Mesenchymal stem cell (in vitro differentiated cells and primary cell): ENCODE measurements at regions not wholly inside any gene's neighbourhood (a gene's known extent, or its start where the extent isn't known, plus 50 kb on each side); places are given as distances from the start of the nearest gene placed in this dataset.

ENCODE experiments used
- DNase-seq: peaks from one replicate; pipeline ENCODE4 v3.0.0-alpha.2; 2013
- H2AFZ ChIP-seq: one replicate; pipeline ENCODE4 v1.6.1; 2013; ENCODE audit warnings: low read depth, mild to moderate bottlenecking, control low read depth, inconsistent platforms, low read length, moderate library complexity
- H2AK5ac ChIP-seq: 2 replicates; pipeline ENCODE4 v1.6.1; 2013; ENCODE audit warnings: low read length, moderate library complexity, mild to moderate bottlenecking, inconsistent platforms; ENCODE audit not compliant: severe bottlenecking
- H2BK120ac ChIP-seq: one replicate; pipeline ENCODE4 v1.6.1; 2013; ENCODE audit warnings: low read depth, mild to moderate bottlenecking, inconsistent platforms, low read length, moderate library complexity
- H2BK12ac ChIP-seq, 2 experiments: one replicate each; pipeline ENCODE4 v1.6.1; 2013; ENCODE audit warnings: inconsistent platforms in 2 of 2, low read length in 2 of 2, mild to moderate bottlenecking in 2 of 2, moderate library complexity in 2 of 2, control low read depth in 1 of 2
- H2BK15ac ChIP-seq: one replicate; pipeline ENCODE4 v1.6.1; 2013; ENCODE audit warnings: mild to moderate bottlenecking, low read depth, inconsistent platforms; ENCODE audit not compliant: poor library complexity, severe bottlenecking
- H2BK5ac ChIP-seq: 2 replicates; pipeline ENCODE4 v1.6.1; 2013; ENCODE audit warnings: low read depth, mild to moderate bottlenecking, low read length, control low read depth, inconsistent platforms; ENCODE audit not compliant: poor library complexity, severe bottlenecking
- H3K14ac ChIP-seq, 2 experiments: one replicate each; pipeline ENCODE4 v1.6.1; 2013; ENCODE audit warnings: inconsistent platforms in 2 of 2, low read length in 2 of 2, control low read depth in 1 of 2, mild to moderate bottlenecking in 1 of 2, moderate library complexity in 1 of 2
- H3K18ac ChIP-seq, 2 experiments: one replicate each; pipeline ENCODE4 v1.6.1; 2013; ENCODE audit warnings: inconsistent platforms in 2 of 2, low read length in 2 of 2, control low read depth in 1 of 2, low read depth in 1 of 2, mild to moderate bottlenecking in 1 of 2
- H3K23ac ChIP-seq, 2 experiments: one replicate each; pipeline ENCODE4 v1.6.1; 2013; ENCODE audit warnings: inconsistent platforms in 2 of 2, low read length in 2 of 2, mild to moderate bottlenecking in 2 of 2, moderate library complexity in 2 of 2, control low read depth in 1 of 2
- H3K27ac ChIP-seq: 2 replicates; pipeline ENCODE4 v1.5.1; 2013; ENCODE audit warnings: mild to moderate bottlenecking, moderate library complexity, low read length, control low read depth, inconsistent platforms; ENCODE audit not compliant: poor library complexity, severe bottlenecking
- H3K27me3 ChIP-seq, 2 experiments: 2 replicates each; pipeline versions ENCODE4 v1.6.1 to v1.7.0; 2013; ENCODE audit warnings: low read length in 2 of 2, mild to moderate bottlenecking in 2 of 2, moderate library complexity in 2 of 2, control low read depth in 1 of 2, inconsistent platforms in 1 of 2; ENCODE audit not compliant: control insufficient read depth in 1 of 2, insufficient read depth in 1 of 2
- H3K36me3 ChIP-seq, 2 experiments: 2 replicates each; pipeline versions ENCODE4 v1.6.1 to v1.7.0; 2013; ENCODE audit warnings: low read length in 2 of 2, control low read depth in 1 of 2, inconsistent platforms in 1 of 2, low read depth in 1 of 2, mild to moderate bottlenecking in 1 of 2; ENCODE audit not compliant: insufficient read depth in 2 of 2, control insufficient read depth in 1 of 2
- H3K4ac ChIP-seq, 2 experiments: one replicate each; pipeline ENCODE4 v1.6.1; 2013; ENCODE audit warnings: inconsistent platforms in 2 of 2, low read length in 2 of 2, mild to moderate bottlenecking in 2 of 2, moderate library complexity in 2 of 2, control low read depth in 1 of 2, low read depth in 1 of 2
- H3K4me1 ChIP-seq: 2 replicates; pipeline ENCODE4 v1.6.1; 2013; ENCODE audit warnings: low read depth, low read length, control low read depth; ENCODE audit not compliant: control insufficient read depth, insufficient read depth
- H3K4me2 ChIP-seq: 2 replicates; pipeline ENCODE4 v1.6.1; 2013; ENCODE audit warnings: low read length, mild to moderate bottlenecking, inconsistent platforms; ENCODE audit not compliant: poor library complexity, severe bottlenecking
- H3K4me3 ChIP-seq, 2 experiments: 2 replicates each; pipeline versions ENCODE4 v1.5.1 to v1.7.0; 2013; ENCODE audit warnings: low read length in 2 of 2, mild to moderate bottlenecking in 2 of 2, control low read depth in 1 of 2, low read depth in 1 of 2; ENCODE audit not compliant: insufficient read depth in 1 of 2
- H3K79me1 ChIP-seq: replicated peaks from 2 replicates; pipeline ENCODE4 v1.6.1; 2013; ENCODE audit warnings: mild to moderate bottlenecking, control low read depth, low read length, inconsistent platforms; ENCODE audit not compliant: poor library complexity, severe bottlenecking
- H3K9ac ChIP-seq: 2 replicates; pipeline ENCODE4 v1.7.0; 2013; ENCODE audit warnings: mild to moderate bottlenecking, low read length, moderate library complexity
- H3K9me3 ChIP-seq: 2 replicates; pipeline ENCODE4 v1.7.0; 2013; ENCODE audit warnings: mild to moderate bottlenecking, low read length; ENCODE audit not compliant: control insufficient read depth
- H4K8ac ChIP-seq: one replicate; pipeline ENCODE4 v1.6.1; 2013; ENCODE audit warnings: inconsistent platforms, mild to moderate bottlenecking, low read length, moderate library complexity
- H4K91ac ChIP-seq: one replicate; pipeline ENCODE4 v1.6.1; 2013; ENCODE audit warnings: mild to moderate bottlenecking, low read length, inconsistent platforms
- WGBS: methylation state at CpG from one replicate; pipeline ENCODE4 v1.1.7; 2013; ENCODE audit warnings: mixed read lengths; 5-methylcytosine and 5-hydroxymethylcytosine counted together

- Histone ChIP-seq H3K4me2 (no peak overlapping the region), H3K23ac (peak overlapping the region in 1 of 2 experiments; percentile 83), H3K4me3 (no peak overlapping the region), H4K91ac (no peak overlapping the region), H3K27me3 (peaks cover 0 to 4% of the 10 kb centered on the region in 2 experiments), H3K9me3 (no peaks in the 10 kb centered on the region), H3K4ac (no peak overlapping the region), H3K79me1 (no peaks in the 10 kb centered on the region), H2BK5ac (no peak overlapping the region), H3K4me1 (no peaks in the 10 kb centered on the region), H3K9ac (no peak overlapping the region), H2BK120ac (no peak overlapping the region), H3K27ac (no peak overlapping the region), H2AK5ac (no peak overlapping the region), H4K8ac (no peak overlapping the region), H2AFZ (peak overlapping the region; percentile 29), H2BK12ac (no peak overlapping the region), H3K18ac (no peak overlapping the region), H3K14ac (peak overlapping the region in 1 of 2 experiments; percentile 48), H2BK15ac (no peak overlapping the region), H3K36me3 (no peaks in the 10 kb centered on the region)
- no peak for DNase-seq
- WGBS: 80% methylated on average over 18 of the region's 20 CpGs
Observed at GRCh38 chr11:121696177-121696871, 243.6 kb upstream of the SORL1-AS1 start.

- Histone ChIP-seq H2BK120ac (no peak overlapping the region), H3K9me3 (no peaks in the 10 kb centered on the region), H3K23ac (no peak overlapping the region), H2AFZ (no peak overlapping the region), H3K4me1 (no peaks in the 10 kb centered on the region), H3K27ac (no peak overlapping the region), H4K91ac (peak overlapping the region; percentile 27), H3K9ac (no peak overlapping the region), H3K18ac (no peak overlapping the region), H3K27me3 (peaks cover 0 to 2% of the 10 kb centered on the region in 2 experiments), H3K79me1 (no peaks in the 10 kb centered on the region), H3K4ac (no peak overlapping the region), H3K4me3 (no peak overlapping the region), H3K36me3 (no peaks in the 10 kb centered on the region), H2BK5ac (no peak overlapping the region), H4K8ac (no peak overlapping the region), H2BK15ac (no peak overlapping the region), H3K14ac (no peak overlapping the region), H2AK5ac (no peak overlapping the region), H3K4me2 (no peak overlapping the region), H2BK12ac (no peak overlapping the region)
- DNase-seq: no peak
- WGBS: 70% methylated on average over 1 of the region's 1 CpG
Observed at GRCh38 chr11:121692236-121692635, 239.5 kb upstream of the SORL1-AS1 start.

GRCh38 chr11:121688860-121689614 lies 236.3 kb upstream of the SORL1-AS1 start:
- Histone ChIP-seq H3K23ac (no peak overlapping the region), H2AFZ (no peak overlapping the region), H3K4me3 (no peak overlapping the region), H2BK5ac (no peak overlapping the region), H4K8ac (peak overlapping the region; percentile 35), H3K4me1 (no peaks in the 10 kb centered on the region), H2AK5ac (no peak overlapping the region), H3K9ac (no peak overlapping the region), H3K4ac (no peak overlapping the region), H3K27me3 (no peaks in the 10 kb centered on the region), H3K27ac (no peak overlapping the region), H3K36me3 (no peaks in the 10 kb centered on the region), H2BK120ac (no peak overlapping the region), H3K18ac (no peak overlapping the region), H3K79me1 (no peaks in the 10 kb centered on the region), H3K9me3 (no peaks in the 10 kb centered on the region), H3K14ac (peak overlapping the region in 1 of 2 experiments; percentile 23), H3K4me2 (no peak overlapping the region), H4K91ac (no peak overlapping the region), H2BK12ac (no peak overlapping the region), H2BK15ac (no peak overlapping the region)
- WGBS: 54% methylated on average over 5 of the region's 8 CpGs
- DNase-seq: no peak

- H3K9ac ChIP-seq: no peak overlapping the region
- H3K18ac ChIP-seq: no peak overlapping the region
- no peak overlapping the region for H3K23ac ChIP-seq
- H3K9me3 ChIP-seq: no peaks in the 10 kb centered on the region
- H2BK15ac ChIP-seq: no peak overlapping the region
- no peak overlapping the region for H2AK5ac ChIP-seq
- H3K27ac ChIP-seq: no peak overlapping the region
- H3K4me2 ChIP-seq: no peak overlapping the region
- H3K4me3 ChIP-seq: no peak overlapping the region
- DNase-seq: peak; percentile 37
- no peaks in the 10 kb centered on the region for H3K79me1 ChIP-seq
- H3K36me3 ChIP-seq: no peaks in the 10 kb centered on the region
- H3K4ac ChIP-seq: no peak overlapping the region
- no peak overlapping the region for H4K8ac ChIP-seq
- H4K91ac ChIP-seq: no peak overlapping the region
- no peaks in the 10 kb centered on the region for H3K27me3 ChIP-seq
- WGBS: 24% methylated on average over 3 of the region's 5 CpGs
- no peak overlapping the region for H2BK120ac ChIP-seq
- no peak overlapping the region for H2BK12ac ChIP-seq
- H2AFZ ChIP-seq: no peak overlapping the region
- no peaks in the 10 kb centered on the region for H3K4me1 ChIP-seq
- H3K14ac ChIP-seq: peak overlapping the region in 1 of 2 experiments; percentile 44
- H2BK5ac ChIP-seq: no peak overlapping the region
Observed at GRCh38 chr11:121688055-121688491, 235.3 kb upstream of the SORL1-AS1 start.
